ENCODE measurements at regions not wholly inside any gene's neighbourhood (a gene's known extent, or its start where the extent isn't known, plus 50 kb on each side); places are given as distances from the start of the nearest gene placed in this dataset.

DNA sequence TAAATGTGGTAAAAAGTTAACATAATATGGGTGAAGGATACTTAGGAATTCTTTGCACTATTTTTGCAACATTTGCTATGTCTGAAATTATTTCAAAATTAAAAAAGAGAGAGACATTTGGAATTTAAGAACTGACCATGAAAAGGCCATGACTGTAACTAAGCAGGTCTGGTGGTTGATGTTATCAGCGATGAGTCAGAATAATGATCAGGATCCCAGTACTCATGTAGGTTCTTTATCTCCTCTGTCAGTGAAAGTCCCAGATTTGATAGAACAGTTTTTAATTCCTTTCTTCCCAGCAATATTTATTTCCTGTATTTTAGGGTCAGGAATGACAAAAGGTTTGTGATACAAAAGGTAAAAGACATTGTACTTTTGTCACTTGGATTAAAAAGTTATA lies 242.4 kb upstream of the ZNF521 start:
- Mint-ChIP-seq H3K27ac (no peak overlapping the region), H3K4me3 (no peak overlapping the region), H3K9me3 (no peaks in the 10 kb centered on the region), H3K27me3 (no peaks in the 10 kb centered on the region), H3K4me1 (ENCODE audit: low read depth) (no peaks in the 10 kb centered on the region), H3K36me3 (ENCODE audit: low read depth) (no peaks in the 10 kb centered on the region)
- DNase-seq: no peak

DNA sequence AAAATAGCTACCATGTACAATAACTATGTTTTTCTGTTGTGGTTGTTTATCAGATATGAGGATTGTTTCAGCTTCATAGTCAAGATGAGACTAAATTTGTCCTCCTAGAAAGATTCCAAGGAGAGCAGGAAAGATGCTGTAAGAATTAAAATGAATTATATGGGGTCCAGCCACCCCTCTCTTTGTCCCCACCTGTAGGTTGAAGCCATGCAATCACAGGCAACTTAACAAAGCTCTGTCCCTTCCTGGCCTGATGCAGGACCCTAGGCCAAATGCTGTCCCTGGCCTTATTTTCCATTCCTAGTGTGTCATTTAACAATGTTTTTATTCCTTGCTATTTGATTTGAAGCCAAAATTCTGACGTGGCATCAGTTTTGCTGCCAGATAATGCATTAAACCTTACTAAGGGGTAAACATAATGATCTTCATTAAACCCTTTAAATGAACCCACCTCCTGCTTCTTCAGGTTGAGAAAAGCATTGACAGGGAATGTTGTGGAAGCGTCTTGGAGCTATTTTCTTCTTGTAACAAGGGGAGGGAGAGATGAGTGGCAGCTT lies 240.9 kb upstream of the ZNF521 start:
- H3K27ac Mint-ChIP-seq: no peak overlapping the region
- H3K36me3 Mint-ChIP-seq (ENCODE audit: low read depth): no peaks in the 10 kb centered on the region
- no peaks in the 10 kb centered on the region for H3K27me3 Mint-ChIP-seq
- no peak overlapping the region for H3K4me3 Mint-ChIP-seq
- peaks cover 8% of the 10 kb centered on the region for H3K9me3 Mint-ChIP-seq
- no peaks in the 10 kb centered on the region for H3K4me1 Mint-ChIP-seq (ENCODE audit: low read depth)
- no peak for DNase-seq

- Mint-ChIP-seq H3K4me3 (no peak overlapping the region), H3K27me3 (no peaks in the 10 kb centered on the region), H3K9me3 (peaks cover 18% of the 10 kb centered on the region), H3K36me3 (ENCODE audit: low read depth) (no peaks in the 10 kb centered on the region), H3K27ac (no peak overlapping the region), H3K4me1 (ENCODE audit: low read depth) (no peaks in the 10 kb centered on the region)
- DNase-seq: no peak
Observed at GRCh38 chr18:25590456-25590855, 238.5 kb upstream of the ZNF521 start.

GRCh38 chr18:25587545-25587944 lies 235.6 kb upstream of the ZNF521 start:
- no peaks in the 10 kb centered on the region for H3K36me3 Mint-ChIP-seq (ENCODE audit: low read depth)
- H3K4me3 Mint-ChIP-seq: no peak overlapping the region
- H3K4me1 Mint-ChIP-seq (ENCODE audit: low read depth): no peaks in the 10 kb centered on the region
- peaks cover 18% of the 10 kb centered on the region for H3K9me3 Mint-ChIP-seq
- no peaks in the 10 kb centered on the region for H3K27me3 Mint-ChIP-seq
- no peak overlapping the region for H3K27ac Mint-ChIP-seq
- no peak for DNase-seq

GRCh38 chr18:25568986-25569385 lies 217.0 kb upstream of the ZNF521 start:
- H3K27ac Mint-ChIP-seq: no peak overlapping the region
- no peak for DNase-seq
- no peak overlapping the region for H3K4me3 Mint-ChIP-seq
- no peaks in the 10 kb centered on the region for H3K36me3 Mint-ChIP-seq (ENCODE audit: low read depth)
- no peaks in the 10 kb centered on the region for H3K27me3 Mint-ChIP-seq
- no peaks in the 10 kb centered on the region for H3K4me1 Mint-ChIP-seq (ENCODE audit: low read depth)
- H3K9me3 Mint-ChIP-seq: no peaks in the 10 kb centered on the region

DNA sequence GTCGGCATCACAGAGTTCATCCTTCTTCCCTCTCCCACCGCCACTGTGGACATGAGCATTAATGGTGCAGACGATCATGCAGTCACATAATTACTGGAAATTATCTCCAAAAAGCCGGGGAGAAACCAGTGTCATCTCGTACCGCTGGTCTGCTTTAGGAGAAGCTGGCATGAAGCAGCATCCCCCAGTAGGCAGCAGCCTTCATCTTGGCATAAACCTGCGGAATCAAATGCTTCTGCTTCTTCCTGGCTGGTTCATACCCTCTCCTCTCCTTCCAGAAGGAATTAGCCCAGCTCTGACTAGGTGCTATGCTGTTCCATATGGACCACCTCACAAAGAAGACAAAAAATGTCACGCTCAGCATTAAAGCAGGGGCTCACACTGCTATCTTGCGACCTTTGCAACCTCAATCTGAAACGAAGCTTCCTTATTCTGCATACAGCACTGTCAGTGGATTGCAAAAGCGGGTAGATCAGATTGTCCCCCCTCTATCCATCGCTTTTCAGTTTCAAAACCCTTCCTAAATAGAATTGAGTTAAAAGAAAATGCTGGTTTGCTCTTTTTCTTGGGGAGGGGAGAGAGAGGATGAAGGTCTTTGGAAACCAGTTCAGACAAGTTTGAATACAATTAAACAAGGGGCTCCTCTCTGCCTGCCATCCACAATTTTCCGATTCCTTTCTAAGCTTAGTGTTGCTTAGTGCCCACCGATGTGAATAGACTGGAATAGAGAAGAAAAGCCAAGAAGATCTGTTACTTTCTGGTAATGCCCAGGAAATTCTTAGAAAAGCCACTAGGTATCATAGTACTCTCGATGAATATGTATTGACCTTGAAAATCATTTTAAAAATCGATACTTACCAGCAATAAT lies 212.1 kb upstream of the ZNF521 start:
- Mint-ChIP-seq H3K4me3 (no peak overlapping the region), H3K36me3 (ENCODE audit: low read depth) (no peaks in the 10 kb centered on the region), H3K9me3 (no peaks in the 10 kb centered on the region), H3K27me3 (no peaks in the 10 kb centered on the region), H3K27ac (no peak overlapping the region), H3K4me1 (ENCODE audit: low read depth) (no peaks in the 10 kb centered on the region)
- no peak for DNase-seq

DNA sequence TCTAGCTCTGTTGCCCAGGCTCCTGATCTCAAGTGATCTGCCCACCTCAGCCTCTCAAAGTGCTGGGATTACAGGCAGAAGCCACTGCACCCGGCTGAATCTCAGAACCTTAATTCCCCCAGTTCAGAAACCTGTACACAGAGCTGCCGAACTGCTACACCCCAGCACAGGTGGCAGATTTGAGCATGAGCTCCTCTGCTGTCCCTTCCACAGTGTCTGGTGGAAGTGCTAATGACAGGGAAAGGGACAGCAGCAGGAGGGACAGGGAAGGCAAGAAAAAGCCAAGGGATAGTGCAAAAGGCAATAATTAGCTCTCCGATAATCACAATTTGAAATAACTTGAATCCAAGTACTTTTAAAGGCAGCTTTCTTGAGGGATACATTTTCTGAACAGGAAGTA lies 211.4 kb upstream of the ZNF521 start:
- no peaks in the 10 kb centered on the region for H3K27me3 Mint-ChIP-seq
- H3K4me3 Mint-ChIP-seq: no peak overlapping the region
- no peak overlapping the region for H3K27ac Mint-ChIP-seq
- no peaks in the 10 kb centered on the region for H3K4me1 Mint-ChIP-seq (ENCODE audit: low read depth)
- no peak for DNase-seq
- H3K36me3 Mint-ChIP-seq (ENCODE audit: low read depth): no peaks in the 10 kb centered on the region
- H3K9me3 Mint-ChIP-seq: no peaks in the 10 kb centered on the region

DNA sequence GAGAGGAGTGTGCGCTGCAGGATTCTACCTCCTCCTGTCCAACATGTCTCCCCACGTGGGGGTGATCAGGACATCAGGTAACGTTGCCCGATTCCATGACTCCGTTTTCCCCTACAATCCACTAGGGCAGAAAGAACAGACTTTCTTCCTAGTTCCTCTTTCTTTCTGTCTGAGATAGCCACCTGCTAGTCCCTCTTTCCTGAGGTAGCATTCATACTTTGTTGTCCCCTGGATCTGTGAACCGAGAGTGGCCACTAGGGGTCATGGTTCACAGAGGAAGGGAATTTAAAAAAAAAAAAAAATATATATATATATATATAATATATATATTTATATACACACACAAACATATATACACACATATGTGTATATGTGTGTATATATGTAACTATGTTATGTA lies 210.0 kb upstream of the ZNF521 start:
- H3K4me3 Mint-ChIP-seq: no peak overlapping the region
- no peaks in the 10 kb centered on the region for H3K36me3 Mint-ChIP-seq (ENCODE audit: low read depth)
- no peaks in the 10 kb centered on the region for H3K27me3 Mint-ChIP-seq
- no peaks in the 10 kb centered on the region for H3K9me3 Mint-ChIP-seq
- H3K4me1 Mint-ChIP-seq (ENCODE audit: low read depth): no peaks in the 10 kb centered on the region
- no peak for DNase-seq
- no peak overlapping the region for H3K27ac Mint-ChIP-seq

- H3K27me3 Mint-ChIP-seq: no peaks in the 10 kb centered on the region
- no peak for DNase-seq
- H3K4me3 Mint-ChIP-seq: no peak overlapping the region
- no peaks in the 10 kb centered on the region for H3K9me3 Mint-ChIP-seq
- no peaks in the 10 kb centered on the region for H3K4me1 Mint-ChIP-seq (ENCODE audit: low read depth)
- H3K27ac Mint-ChIP-seq: no peak overlapping the region
- no peaks in the 10 kb centered on the region for H3K36me3 Mint-ChIP-seq (ENCODE audit: low read depth)
Observed at GRCh38 chr18:25560369-25560768, 208.4 kb upstream of the ZNF521 start.

DNA sequence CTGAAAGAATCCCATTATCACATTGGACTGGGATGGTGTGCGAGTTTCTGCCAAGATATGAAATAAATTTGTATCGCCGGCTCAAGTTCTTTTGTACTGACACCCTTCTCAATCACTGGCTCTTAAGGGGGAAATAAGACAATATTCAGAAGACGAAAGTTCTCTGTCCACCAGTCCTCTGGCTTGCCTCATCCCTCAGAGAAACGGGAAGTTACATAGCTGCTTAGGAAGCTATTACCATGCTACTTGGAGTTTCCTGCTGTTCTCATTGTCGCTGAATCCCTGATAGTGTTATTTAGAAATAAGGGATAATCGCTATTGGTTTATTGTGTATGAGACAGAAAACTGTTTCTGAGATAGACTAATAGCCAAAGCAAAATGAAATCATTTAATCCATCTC lies 205.0 kb upstream of the ZNF521 start:
- Mint-ChIP-seq H3K27ac (no peak overlapping the region), H3K36me3 (ENCODE audit: low read depth) (no peaks in the 10 kb centered on the region)
- no peak for DNase-seq

DNA sequence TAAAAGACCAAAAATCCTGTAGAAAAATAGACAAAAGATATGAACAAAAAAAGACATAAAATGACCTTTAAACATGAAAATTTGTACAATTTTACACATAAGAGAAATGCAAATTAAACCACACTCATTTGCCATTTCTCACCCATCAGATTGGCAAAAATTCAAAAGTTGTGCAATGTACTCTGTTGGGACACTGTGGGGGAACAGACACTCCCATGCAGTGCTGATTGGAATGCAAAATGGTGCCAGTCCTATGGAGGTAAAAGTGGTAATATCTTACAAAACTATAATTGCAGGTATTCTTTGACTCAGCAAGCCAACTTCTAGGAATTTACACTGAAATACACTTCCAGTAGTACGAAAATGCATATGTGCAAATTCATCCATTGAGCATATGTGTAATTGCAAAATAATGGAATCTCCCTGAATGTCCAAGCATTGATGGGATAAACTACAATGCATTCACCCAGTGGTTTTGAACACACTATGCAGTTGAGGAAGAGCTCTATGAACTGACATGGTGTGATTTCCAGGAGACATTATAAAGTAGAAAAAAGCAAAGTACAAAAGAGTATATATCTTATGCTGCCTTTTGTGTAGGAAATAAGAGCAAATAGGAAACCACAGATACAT lies 201.8 kb upstream of the ZNF521 start:
- Mint-ChIP-seq H3K36me3 (ENCODE audit: low read depth) (no peaks in the 10 kb centered on the region), H3K27me3 (no peaks in the 10 kb centered on the region), H3K4me1 (ENCODE audit: low read depth) (no peaks in the 10 kb centered on the region), H3K27ac (no peak overlapping the region), H3K9me3 (no peaks in the 10 kb centered on the region), H3K4me3 (no peak overlapping the region)
- DNase-seq: no peak

More for the DNA sequence above, 205.0 kb upstream of the ZNF521 start:
- Mint-ChIP-seq H3K4me3 (no peak overlapping the region), H3K4me1 (ENCODE audit: low read depth) (no peaks in the 10 kb centered on the region), H3K27me3 (no peaks in the 10 kb centered on the region), H3K9me3 (no peaks in the 10 kb centered on the region)

DNA sequence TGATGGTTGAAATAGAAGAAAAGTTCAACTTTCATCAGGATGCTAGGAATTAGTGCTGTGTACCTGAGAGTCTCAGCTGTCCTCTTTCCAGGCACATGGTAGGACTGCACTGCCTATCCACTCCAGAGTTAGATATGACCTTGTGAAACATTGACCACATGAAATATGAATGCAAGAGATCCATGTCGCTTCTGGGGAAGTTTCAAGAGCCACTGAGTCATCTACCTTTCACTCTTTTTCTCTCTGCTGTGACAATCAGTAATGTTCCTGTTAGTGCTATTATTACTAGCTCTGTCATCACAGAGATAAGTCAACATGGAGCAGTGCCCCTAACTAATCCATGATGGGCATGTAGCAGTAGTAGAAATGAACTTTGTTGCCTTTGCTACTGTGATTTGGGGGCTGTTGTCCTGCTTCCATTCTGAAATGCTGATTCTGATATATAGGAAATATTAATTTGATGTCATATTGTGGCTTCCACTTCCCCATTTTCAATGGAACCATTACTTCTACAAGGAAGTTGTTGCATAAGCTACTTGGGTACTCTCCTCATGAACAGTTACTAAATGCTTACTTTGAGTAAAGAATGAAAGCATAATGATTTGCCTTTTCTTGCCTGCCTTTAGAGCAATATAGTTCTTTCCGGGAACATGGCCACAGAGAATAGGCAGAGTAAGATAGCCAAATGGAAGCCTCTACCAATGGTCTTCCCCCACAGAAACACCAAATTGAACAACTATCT lies 192.8 kb upstream of the ZNF521 start:
- Mint-ChIP-seq H3K4me1 (ENCODE audit: low read depth) (no peaks in the 10 kb centered on the region), H3K36me3 (ENCODE audit: low read depth) (no peaks in the 10 kb centered on the region), H3K9me3 (peaks cover 10% of the 10 kb centered on the region), H3K4me3 (no peak overlapping the region), H3K27me3 (no peaks in the 10 kb centered on the region), H3K27ac (no peak overlapping the region)
- no peak for DNase-seq

- H3K4me1 Mint-ChIP-seq (ENCODE audit: low read depth): no peaks in the 10 kb centered on the region
- no peaks in the 10 kb centered on the region for H3K36me3 Mint-ChIP-seq (ENCODE audit: low read depth)
- no peaks in the 10 kb centered on the region for H3K27me3 Mint-ChIP-seq
- no peak for DNase-seq
- H3K4me3 Mint-ChIP-seq: no peak overlapping the region
- no peaks in the 10 kb centered on the region for H3K9me3 Mint-ChIP-seq
- H3K27ac Mint-ChIP-seq: no peak overlapping the region
Observed at GRCh38 chr18:25538175-25538922, 186.4 kb upstream of the ZNF521 start.

DNA sequence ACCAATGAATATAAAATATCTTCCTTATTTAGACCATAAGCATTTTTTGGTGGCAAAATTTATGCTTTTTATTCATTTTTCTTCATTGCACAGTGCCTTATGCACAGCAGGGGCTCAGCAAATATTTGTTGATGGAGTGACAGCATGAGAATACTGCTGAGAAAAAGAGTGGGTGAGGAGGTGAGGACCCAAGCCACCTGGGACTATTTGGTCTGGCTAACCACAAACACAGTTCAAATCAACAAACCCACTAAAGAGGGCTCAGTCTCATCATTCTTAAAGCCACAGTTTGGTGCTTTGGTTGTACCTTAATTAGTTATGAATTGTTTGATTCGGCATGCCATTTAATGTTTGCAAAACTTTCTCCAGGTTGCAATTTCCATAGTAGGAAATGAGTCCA lies 183.5 kb upstream of the ZNF521 start:
- Mint-ChIP-seq H3K9me3 (peaks cover 4% of the 10 kb centered on the region), H3K36me3 (ENCODE audit: low read depth) (no peaks in the 10 kb centered on the region), H3K4me1 (ENCODE audit: low read depth) (no peaks in the 10 kb centered on the region), H3K27ac (no peak overlapping the region), H3K4me3 (no peak overlapping the region), H3K27me3 (no peaks in the 10 kb centered on the region)
- DNase-seq: no peak

All from activated T-cell treated with anti-CD3 and anti-CD28 coated beads, Interleukin-2, amount 50 U/mL, for 24 hours (primary cell).